Midbrain (tissue), 1 donor: ENCODE measurements at regions not wholly inside any gene's neighbourhood (a gene's known extent, or its start where the extent isn't known, plus 50 kb on each side); places are given as distances from the start of the nearest gene placed in this dataset.
"Not testable (repeated sequence)": the region's sequence is repeated elsewhere in the genome, so short reads cannot be mapped to it uniquely, and the experiment has no call there.

Experiments
- DNase-seq: peaks from one replicate; lab custom pipeline; 2025; lab: John Stamatoyannopoulos, UW

DNA sequence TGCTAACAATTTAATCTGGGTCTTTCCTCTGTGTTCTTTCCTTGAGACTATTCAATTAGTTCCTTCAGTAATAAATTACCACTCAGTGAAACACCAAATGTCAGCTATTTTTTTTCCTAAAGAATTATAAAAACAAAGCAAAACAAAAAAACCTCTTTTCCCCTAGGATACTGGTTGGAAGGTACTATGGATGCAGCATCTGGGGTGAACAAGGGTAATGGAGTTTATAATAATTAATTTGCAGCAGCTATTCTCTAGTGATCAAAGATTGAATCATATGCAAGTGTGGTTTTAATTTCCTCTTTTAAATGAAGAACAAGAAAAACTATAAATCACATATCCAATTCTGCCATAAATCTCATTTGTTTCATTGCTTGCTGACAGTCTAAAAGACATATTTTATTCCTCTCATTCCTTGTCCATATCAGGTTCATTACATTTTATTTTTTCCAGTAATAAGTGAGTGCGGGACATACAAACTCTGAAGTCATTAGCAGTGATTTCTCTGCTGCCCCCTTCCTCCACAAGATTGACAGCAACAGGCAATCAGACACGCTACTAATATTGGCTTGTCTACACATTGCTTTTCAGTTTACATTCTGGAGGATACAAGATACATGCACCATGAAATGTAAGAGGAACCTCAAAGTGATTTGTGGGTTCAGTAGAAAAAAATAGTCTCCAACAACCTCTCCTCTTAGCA is 1093.4 kb upstream of the SLIT2 start:
- DNase-seq: no peak

GRCh38 chr4:19156786-19157185 is 1094.9 kb upstream of the SLIT2 start:
- no peak for DNase-seq

- no peak for DNase-seq
These were observed 1096.1 kb upstream of the SLIT2 start for GRCh38 chr4:19155568-19155967.

GRCh38 chr4:19154267-19154666 is 1097.4 kb upstream of the SLIT2 start:
- DNase-seq: not testable (repeated sequence)

DNA sequence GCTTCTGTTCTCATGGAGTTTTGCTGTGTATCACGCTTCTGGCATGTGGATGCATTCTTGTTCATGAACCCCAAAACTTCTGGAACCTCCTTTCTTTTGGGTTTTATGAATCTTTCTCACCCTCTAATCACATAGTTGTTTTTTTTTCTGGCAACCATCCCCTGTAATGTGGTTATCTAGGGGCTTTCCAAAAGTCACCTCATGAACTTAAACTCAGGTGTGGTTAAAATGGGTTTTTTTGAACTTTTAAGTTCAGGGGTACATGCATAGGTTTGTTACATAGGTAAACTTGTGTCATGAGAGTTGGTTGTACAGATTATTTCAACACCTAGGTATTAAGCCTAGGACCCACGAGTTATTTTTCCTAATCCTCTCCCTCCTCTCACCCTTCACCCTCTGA is 1099.4 kb upstream of the SLIT2 start:
- DNase-seq: no peak

GRCh38 chr4:19151684-19152083 is 1100.0 kb upstream of the SLIT2 start:
- DNase-seq: no peak

GRCh38 chr4:19146038-19146437 is 1105.7 kb upstream of the SLIT2 start:
- no peak for DNase-seq

GRCh38 chr4:19135895-19136633 is 1114.5 kb upstream of the LCORL start:
- DNase-seq: no peak

DNA sequence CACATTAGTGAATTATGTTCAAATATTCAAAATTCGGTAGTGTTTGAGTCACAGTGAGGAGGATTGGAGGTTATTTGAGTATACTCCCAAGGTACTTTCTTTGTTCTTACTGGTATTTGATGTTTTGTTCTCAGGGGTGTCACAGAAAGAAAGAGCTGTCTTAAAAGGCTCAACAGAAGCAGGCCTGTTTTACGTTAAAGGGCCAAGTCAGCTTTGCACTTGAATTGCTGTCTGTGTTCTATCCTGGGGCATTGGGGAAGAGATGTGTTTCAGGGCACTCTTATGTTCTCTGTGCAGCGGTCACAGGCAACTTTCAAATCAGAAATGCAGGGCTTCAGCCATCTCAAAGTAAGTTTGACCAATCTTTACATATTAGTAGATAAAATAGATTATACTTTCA is 1113.1 kb upstream of the LCORL start:
- no peak for DNase-seq

DNA sequence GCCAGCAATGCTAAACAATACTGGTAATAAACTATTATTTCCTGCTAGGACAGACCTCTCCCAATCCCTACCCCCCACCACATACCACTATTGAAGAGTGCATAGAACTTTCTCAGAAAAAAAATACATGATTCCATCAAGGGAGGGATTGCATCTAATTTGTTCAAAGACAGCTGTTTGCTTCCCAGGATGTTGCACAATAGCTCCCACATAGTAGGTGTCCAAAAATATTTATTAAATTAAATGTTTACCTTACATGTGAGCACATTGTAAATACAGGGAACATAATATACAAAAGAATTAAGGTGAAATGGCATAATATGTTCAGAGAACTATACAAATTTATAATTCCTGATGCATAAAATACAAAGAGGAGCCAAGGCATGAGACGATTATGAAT is 1111.8 kb upstream of the LCORL start:
- DNase-seq: no peak

- DNase-seq: no peak
These were observed 1109.3 kb upstream of the LCORL start for GRCh38 chr4:19130866-19131265.

DNA sequence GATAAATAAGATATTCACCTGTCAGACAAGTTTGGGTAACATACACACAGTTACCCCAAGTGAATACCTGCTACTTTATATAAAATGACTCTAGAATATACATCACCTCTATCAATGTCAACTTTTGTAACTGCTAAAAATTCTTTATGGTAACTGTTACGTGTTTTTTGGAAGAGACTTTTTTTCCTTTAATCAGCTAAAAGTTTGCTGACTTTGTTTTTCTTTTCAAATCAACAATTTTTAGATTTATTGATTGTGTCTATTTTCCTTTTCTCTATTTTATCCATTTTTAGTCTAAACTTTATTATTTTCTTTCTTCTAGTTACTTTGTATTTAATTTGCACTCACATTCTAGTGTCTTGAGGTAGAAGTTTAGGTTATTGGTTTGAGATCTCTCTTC is 1106.6 kb upstream of the LCORL start:
- DNase-seq: no peak

DNA sequence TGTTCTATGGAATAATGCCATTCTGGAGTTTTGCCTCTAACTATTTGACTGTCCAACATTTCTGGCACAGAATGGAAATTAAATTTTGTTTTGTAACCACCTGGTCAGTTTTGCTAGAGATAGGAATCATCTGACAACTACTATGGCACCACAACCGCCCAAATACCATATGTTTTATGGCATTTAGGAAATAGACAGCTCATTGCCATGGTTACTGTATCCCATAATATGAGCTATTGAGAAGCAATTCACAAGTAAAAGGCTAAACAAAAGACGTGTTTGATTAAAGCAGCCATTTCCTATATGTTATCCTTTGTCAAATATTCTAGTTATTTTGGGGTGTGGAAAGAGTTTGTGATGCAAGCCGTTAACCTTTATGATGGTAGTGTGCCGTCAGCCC is 1105.3 kb upstream of the LCORL start:
- DNase-seq: no peak

- DNase-seq: no peak
These were observed 1102.1 kb upstream of the LCORL start for GRCh38 chr4:19123681-19124080.

DNA sequence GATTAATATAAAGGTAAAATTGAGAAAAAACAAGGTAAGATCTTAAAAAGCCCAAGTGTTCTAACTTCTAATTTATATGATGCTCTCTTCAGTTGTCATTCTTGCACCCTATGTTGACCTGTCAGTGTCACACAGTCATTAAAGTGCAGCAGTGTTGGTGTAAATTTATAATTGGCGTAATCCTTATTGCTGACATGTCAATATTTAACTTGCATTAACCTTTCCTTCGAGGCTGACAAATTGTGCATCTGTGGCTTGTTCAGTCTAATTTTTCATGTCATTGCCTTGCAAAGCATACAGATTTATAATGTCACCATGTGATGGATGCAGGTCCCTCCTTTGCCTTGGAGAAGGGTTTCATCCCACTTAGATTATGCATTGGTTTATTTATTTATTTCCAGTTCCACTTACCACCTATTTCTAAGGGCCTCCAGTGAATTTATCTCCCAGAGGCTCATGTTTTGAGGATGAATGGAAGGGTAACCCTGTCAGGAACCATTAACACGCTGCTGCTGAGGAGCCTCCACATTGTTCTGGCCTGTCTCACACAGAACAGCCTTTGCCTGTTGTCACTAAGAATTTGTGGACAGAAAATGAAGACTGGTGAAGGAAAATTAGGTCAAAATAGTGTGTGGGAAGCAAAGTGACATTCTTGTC is 1098.5 kb upstream of the LCORL start:
- no peak for DNase-seq

DNA sequence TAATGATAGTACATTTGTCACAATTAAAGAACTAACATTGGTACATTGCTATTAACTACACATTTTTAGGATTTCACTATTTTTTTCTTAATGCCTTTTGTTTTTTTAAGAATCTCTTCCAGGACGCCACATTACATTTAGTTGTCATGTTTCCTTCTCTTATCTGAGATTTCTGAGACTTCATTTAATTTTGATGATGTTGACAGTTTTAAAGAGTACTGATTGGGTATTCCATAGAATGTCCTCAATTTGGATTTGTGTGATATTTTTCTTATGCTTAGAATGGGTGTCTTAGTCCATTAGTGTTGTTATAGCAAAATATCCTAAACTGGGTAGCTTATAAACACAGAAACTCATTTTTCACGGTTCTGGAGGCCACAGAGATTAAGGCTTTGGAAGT is 1095.5 kb upstream of the LCORL start:
- DNase-seq: no peak

GRCh38 chr4:19104176-19104575 is 1082.6 kb upstream of the LCORL start:
- DNase-seq: no peak

- no peak for DNase-seq
These were observed 1074.0 kb upstream of the LCORL start for GRCh38 chr4:19095491-19096046.

GRCh38 chr4:19093951-19094350 is 1072.4 kb upstream of the LCORL start:
- DNase-seq: no peak

DNA sequence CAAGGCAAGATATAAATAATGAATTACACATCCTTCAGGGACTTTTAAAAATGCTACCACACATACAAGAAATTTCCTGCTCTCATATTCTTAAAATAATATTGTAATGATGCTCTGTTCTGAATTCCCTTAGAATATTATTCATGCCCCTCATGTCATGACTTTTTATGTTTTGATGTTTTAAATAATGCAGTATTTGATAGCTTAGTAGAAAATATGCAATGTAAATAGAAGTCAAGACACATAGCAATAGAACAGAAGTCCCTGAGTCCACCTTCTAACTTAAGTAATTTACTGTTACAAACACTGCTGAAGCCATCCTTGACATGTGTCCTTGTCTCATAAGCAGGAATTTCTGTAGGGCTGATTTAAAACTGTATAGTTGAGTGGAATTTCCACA is 1071.2 kb upstream of the LCORL start:
- no peak for DNase-seq

DNA sequence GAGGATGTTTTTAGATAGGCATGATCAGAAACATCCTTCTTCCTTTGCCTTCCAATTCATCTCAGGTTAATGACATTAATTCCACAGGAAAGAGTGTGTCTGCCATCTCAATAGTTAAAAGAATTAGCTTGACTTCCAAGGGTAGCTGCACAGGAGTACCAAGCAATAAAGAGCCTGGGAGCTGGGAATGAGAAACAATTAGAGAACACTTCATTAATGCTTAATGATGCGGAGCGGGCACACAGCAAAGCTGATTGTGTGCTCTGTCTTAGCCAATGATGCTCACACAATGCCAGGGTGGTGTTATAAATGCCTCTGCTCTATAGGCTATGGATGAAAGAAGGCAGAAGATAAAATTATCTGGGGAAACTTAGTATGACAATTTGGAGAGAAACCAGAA is 1052.5 kb upstream of the LCORL start:
- no peak for DNase-seq

DNA sequence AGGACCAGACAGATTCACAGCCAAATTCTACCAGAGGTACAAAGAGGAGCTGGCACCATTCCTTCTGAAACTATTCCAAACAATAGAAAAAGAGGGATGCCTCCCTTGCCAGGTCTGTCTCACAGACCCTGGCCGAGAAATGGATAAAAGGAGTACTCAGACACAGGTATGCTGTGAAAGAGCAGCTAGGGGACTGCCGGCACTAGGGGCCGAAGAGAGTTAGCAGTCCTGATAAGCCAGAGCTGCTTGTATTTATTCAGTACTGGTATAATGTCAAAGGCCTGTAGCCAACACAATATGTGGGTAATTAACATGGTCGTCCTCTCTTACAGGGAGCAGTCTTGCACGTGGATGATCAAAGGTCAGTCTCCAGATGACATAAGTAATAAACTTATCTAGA is 1042.1 kb upstream of the LCORL start:
- DNase-seq: no peak

DNA sequence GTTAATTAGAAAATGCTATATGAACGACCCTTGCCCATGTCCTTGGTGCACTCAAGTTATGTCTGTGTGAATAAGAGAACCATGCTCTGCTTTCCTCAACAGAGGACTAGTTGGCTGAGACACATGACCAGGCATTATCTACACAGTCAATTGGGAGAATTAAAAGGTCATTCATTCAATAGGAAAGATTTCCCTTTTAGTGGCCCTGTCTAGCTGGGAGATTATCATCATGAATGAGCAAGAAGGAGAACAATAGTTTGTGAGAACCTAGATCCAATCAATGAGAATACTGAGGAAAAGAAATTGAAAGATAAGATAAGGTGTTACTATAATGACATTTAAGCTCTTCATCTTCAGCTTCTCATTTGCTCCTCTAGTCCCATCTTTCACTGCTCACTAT is 1033.4 kb upstream of the LCORL start:
- no peak for DNase-seq
